IMR-90 (cell line): ENCODE measurements at regions not wholly inside any gene's neighbourhood (a gene's known extent, or its start where the extent isn't known, plus 50 kb on each side); places are given as distances from the start of the nearest gene placed in this dataset.
A peak's percentile ranks its signal among the peaks of the same experiment; 100 is the strongest.

ENCODE experiments used
- ATAC-seq: fragments of 200-7000 bp; cut with Tn5 transposase; 2 replicates; pipeline ENCODE4 v1.9.1; 2020; ENCODE audit warnings: low read depth, mild to moderate bottlenecking, moderate library complexity
- BruUV-seq: library from RNA; stranded (reverse); fragments of 400-500 nt; replicated peaks from 2 replicates; lab custom pipeline; 2021; lab: Mats Ljungman, UMichigan
- CTCF ChIA-PET: fragments of 300-600 bp; formaldehyde crosslinking; extraction: SDS; loops from one replicate; lab custom pipeline; 2021; ENCODE audit warnings: antibody characterized with exemption; lab: Yijun Ruan, JAX
- POLR2A ChIA-PET: fragments of 300-600 bp; sonication (Branson Sonifier 250); formaldehyde crosslinking; loops from one replicate; lab custom pipeline; 2022; ENCODE audit warnings: antibody characterized with exemption; ENCODE audit not compliant: unreplicated experiment; lab: Charles Lee
- DNase-seq: peaks from one replicate; pipeline ENCODE4 v3.0.0; 2013
- H2AFZ ChIP-seq: replicated peaks from 2 replicates; pipeline ENCODE3; 2013; ENCODE audit warnings: low read length, mild to moderate bottlenecking; ENCODE audit not compliant: poor library complexity
- H2AK5ac ChIP-seq: 2 replicates; pipeline ENCODE4 v1.6.1; 2013; ENCODE audit warnings: low read depth, low read length, inconsistent platforms
- H2AK9ac ChIP-seq: replicated peaks from 2 replicates; pipeline ENCODE3; 2013; ENCODE audit warnings: mild to moderate bottlenecking, low read depth, low read length, moderate library complexity; ENCODE audit not compliant: poor library complexity
- H2BK120ac ChIP-seq: 2 replicates; pipeline ENCODE4 v1.6.1; 2013; ENCODE audit warnings: low read depth, low read length, inconsistent platforms
- H2BK15ac ChIP-seq: 3 replicates; pipeline ENCODE4 v1.6.1; 2013; ENCODE audit warnings: low read depth, low read length, inconsistent platforms
- H2BK20ac ChIP-seq: 2 replicates; pipeline ENCODE4 v1.6.1; 2013; ENCODE audit warnings: low read depth, mild to moderate bottlenecking, inconsistent platforms, low read length, moderate library complexity
- H2BK5ac ChIP-seq: 2 replicates; pipeline ENCODE4 v1.6.1; 2013; ENCODE audit warnings: mild to moderate bottlenecking, low read depth, low read length, inconsistent platforms; ENCODE audit not compliant: poor library complexity, severe bottlenecking
- H3K14ac ChIP-seq: replicated peaks from 2 replicates; pipeline ENCODE4 v1.6.1; 2013; ENCODE audit warnings: low read depth, low read length, inconsistent platforms
- H3K18ac ChIP-seq: 2 replicates; pipeline ENCODE4 v1.6.1; 2013; ENCODE audit warnings: low read depth, low read length, control low read depth
- H3K23ac ChIP-seq: 2 replicates; pipeline ENCODE4 v1.6.1; 2013; ENCODE audit warnings: low read depth, low read length, inconsistent platforms
- H3K27ac ChIP-seq: 2 replicates; pipeline ENCODE4 v1.5.1; 2013; ENCODE audit warnings: mild to moderate bottlenecking, control low read depth, low read length; ENCODE audit not compliant: insufficient read depth
- H3K27me3 ChIP-seq: 2 replicates; pipeline ENCODE4 v1.6.1; 2013; ENCODE audit warnings: low read length; ENCODE audit not compliant: control insufficient read depth, insufficient read depth
- H3K36me3 ChIP-seq: 2 replicates; pipeline ENCODE4 v1.6.1; 2013; ENCODE audit warnings: low read length, mixed read lengths; ENCODE audit not compliant: control insufficient read depth, insufficient read depth
- H3K4ac ChIP-seq: 2 replicates; pipeline ENCODE4 v1.6.1; 2013; ENCODE audit warnings: low read depth, low read length, inconsistent platforms
- H3K4me1 ChIP-seq: 2 replicates; pipeline ENCODE4 v1.6.1; 2013; ENCODE audit warnings: low read length, mixed read lengths; ENCODE audit not compliant: control insufficient read depth, insufficient read depth
- H3K4me2 ChIP-seq: 2 replicates; pipeline ENCODE4 v1.6.1; 2013; ENCODE audit warnings: low read depth, mild to moderate bottlenecking, control low read depth, low read length, moderate library complexity
- H3K4me3 ChIP-seq: 2 replicates; pipeline ENCODE4 v1.5.1; 2013; ENCODE audit warnings: low read depth, mild to moderate bottlenecking, control low read depth, low read length, moderate library complexity; ENCODE audit not compliant: insufficient read depth
- H3K56ac ChIP-seq: 2 replicates; pipeline ENCODE4 v1.6.1; 2013; ENCODE audit warnings: low read length, inconsistent platforms; ENCODE audit not compliant: insufficient read depth; ENCODE audit errors: extremely low read depth
- H3K79me1 ChIP-seq, 2 experiments: 2 replicates each; pipeline ENCODE4 v1.6.1; 2013; ENCODE audit warnings: low read length in 2 of 2, inconsistent platforms in 1 of 2, low read depth in 1 of 2
- H3K9ac ChIP-seq: 2 replicates; pipeline ENCODE4 v1.6.1; 2013; ENCODE audit warnings: low read depth, low read length, control low read depth
- H3K9me1 ChIP-seq: 2 replicates; pipeline ENCODE4 v1.6.1; 2013; ENCODE audit warnings: low read length, inconsistent platforms; ENCODE audit not compliant: insufficient read depth
- H3K9me3 ChIP-seq: 2 replicates; pipeline ENCODE4 v1.6.1; 2013; ENCODE audit warnings: low read length; ENCODE audit not compliant: control insufficient read depth, insufficient read depth
- H4K20me1 ChIP-seq: 2 replicates; pipeline ENCODE4 v1.6.1; 2013; ENCODE audit warnings: low read length, inconsistent platforms; ENCODE audit not compliant: insufficient read depth
- H4K5ac ChIP-seq: 2 replicates; pipeline ENCODE4 v1.6.1; 2013; ENCODE audit warnings: mild to moderate bottlenecking, low read depth, low read length, control low read depth
- H4K8ac ChIP-seq, 2 experiments: 2 replicates each; pipeline ENCODE4 v1.6.1; 2013; ENCODE audit warnings: low read depth in 2 of 2, low read length in 2 of 2, control low read depth in 1 of 2, inconsistent platforms in 1 of 2
- H4K91ac ChIP-seq: 2 replicates; pipeline ENCODE4 v1.6.1; 2013; ENCODE audit warnings: low read depth, low read length, inconsistent platforms; ENCODE audit not compliant: insufficient read depth
- BHLHE40 ChIP-seq: fragments of 150-350 bp; IDR thresholded peaks from 2 replicates; pipeline ENCODE4 v1.6.1; 2016; ENCODE audit warnings: mild to moderate bottlenecking, low read depth, low read length
- CEBPB ChIP-seq: IDR thresholded peaks from 2 replicates; pipeline ENCODE4 v1.6.1; 2012; ENCODE audit warnings: low read depth, low read length, improper control_type of control experiment
- FOS ChIP-seq: fragments of 150-350 bp; IDR thresholded peaks from 2 replicates; pipeline ENCODE4 v1.6.1; 2016; ENCODE audit warnings: low read depth, low read length
- MXI1 ChIP-seq: IDR thresholded peaks from 2 replicates; pipeline ENCODE4 v1.6.1; 2012; ENCODE audit warnings: low read depth, mild to moderate bottlenecking, low read length, moderate library complexity, borderline replicate concordance
- RFX5 ChIP-seq: IDR thresholded peaks from 2 replicates; pipeline ENCODE4 v1.8.0; 2012; ENCODE audit warnings: low read depth, mild to moderate bottlenecking, low read length, moderate library complexity
- WGBS, 2 experiments: methylation state at CpG; one replicate each; pipeline versions ENCODE4 v1.1.5 to v1.1.7; 2013; ENCODE audit warnings: missing lambda C conversion rate in 2 of 2; ENCODE audit not compliant: insufficient read length in 1 of 2; ENCODE audit errors: extremely low coverage in 2 of 2; 5-methylcytosine and 5-hydroxymethylcytosine counted together
- dilution Hi-C: fragments of 300-500 bp; cut with HindIII; formaldehyde crosslinking; loops from one replicate; pipeline ENCODE4 v1.14.3; 2018; ENCODE audit warnings: low sequenced_read_pairs; ENCODE audit not compliant: unreplicated experiment
- in situ Hi-C: fragments of 300-500 bp; cut with MboI; formaldehyde crosslinking; loops from 3 replicates; pipeline ENCODE4 v1.14.3; 2019; ENCODE audit warnings: low sequenced_read_pairs, inconsistent platforms, mixed read lengths
- intact Hi-C: fragments of 100-400 bp; cut with micrococcal nuclease; formaldehyde crosslinking; loops from 2 replicates; pipeline ENCODE4 v1.10.0; 2022
- TF ChIP-seq, protein P1 (sequence below): fragments of 150-350 bp; IDR thresholded peaks from 2 replicates; pipeline ENCODE4 v1.6.1; 2017; ENCODE audit warnings: mild to moderate bottlenecking, antibody characterized with exemption, low read length, low read depth
- TF ChIP-seq, protein P2 (sequence below): conservative IDR thresholded peaks from 2 replicates; pipeline ENCODE4 v1.5.1; 2012; ENCODE audit warnings: mild to moderate bottlenecking, low read depth, low read length, improper control_type of control experiment

DNA sequence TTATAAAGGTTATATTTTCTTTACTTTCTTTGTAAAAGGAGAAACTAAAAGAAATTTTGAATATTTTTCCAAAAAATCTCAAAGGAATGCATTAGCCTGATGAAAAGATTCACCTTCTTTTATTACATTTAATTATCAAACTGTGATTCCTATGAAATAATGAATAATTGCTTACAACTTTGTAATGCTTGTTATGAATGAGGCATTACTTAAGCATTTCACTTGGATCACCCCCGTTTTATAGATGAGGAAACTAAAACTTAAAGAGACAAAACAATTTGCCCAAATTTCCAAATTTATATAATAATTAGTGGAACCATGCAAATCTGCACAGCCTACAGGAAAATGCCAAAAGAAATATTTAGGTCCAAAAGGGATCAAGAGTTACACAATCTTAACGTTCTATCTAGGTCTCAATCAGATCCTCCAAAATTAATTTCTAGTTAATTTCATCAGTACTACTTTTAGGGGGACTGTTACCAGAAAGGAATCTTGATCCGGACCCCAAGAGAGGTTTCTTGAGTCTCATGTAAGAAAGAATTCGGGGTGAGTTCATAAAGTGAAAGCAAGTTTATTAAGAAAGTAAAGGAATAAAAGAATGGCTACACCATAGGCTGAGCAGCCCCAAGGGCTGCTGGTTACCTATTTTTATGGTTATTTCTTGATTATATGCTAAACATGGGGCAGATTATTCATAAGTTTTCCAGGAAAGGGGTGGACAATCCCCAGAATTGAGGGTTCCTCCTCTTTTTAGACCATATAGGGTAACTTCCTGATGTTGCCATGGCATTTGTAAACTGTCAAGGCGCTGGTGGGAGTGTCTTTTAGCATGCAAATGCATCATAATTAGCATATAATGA is 288.0 kb downstream of the ADGB start (continued):
- TF ChIP-seq RFX5: no peak

DNA sequence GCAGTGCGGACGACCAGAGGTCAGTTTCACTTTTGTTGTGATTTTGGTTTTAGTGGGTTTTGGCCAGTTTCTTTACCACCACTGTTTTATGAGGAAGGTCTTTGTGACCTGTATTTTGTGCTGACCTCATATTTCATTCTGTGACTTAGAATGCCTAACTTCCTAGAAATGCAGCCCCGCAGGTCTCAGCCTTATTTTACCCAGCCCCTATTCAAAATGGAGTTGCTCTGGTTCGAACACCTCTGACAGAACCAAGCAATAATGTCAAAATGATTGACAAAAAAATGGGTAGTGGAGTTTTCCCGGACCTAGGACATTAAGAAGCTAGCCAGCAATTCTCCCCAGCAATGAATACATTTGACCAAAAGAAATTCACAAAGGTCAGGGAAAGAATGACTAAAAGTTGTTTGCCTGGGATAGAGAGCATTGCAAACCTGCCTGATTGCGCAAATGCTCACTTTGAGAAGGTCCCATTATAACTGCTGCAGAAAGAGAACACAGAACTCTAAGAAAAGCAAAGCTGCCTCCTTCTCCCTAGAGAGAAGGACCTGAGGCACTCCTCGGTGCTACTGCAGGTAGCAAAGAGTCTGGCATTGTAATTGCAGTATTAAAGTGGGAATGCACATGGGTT is 288.8 kb downstream of the ADGB start:
- Histone ChIP-seq H3K4me1 (peaks cover 15% of the 10 kb centered on the region), H3K4ac (no peak overlapping the region), H2AFZ (no peak overlapping the region), H3K9me1 (peaks cover 9% of the 10 kb centered on the region), H3K56ac (no peak overlapping the region), H3K9ac (no peak overlapping the region), H3K27ac (no peak overlapping the region), H3K23ac (peak overlapping the region; percentile 13; the same call in 1 of the 2 replicates), H2BK5ac (no peak overlapping the region), H3K36me3 (no peaks in the 10 kb centered on the region), H3K4me3 (no peak overlapping the region), H4K20me1 (no peaks in the 10 kb centered on the region), H4K91ac (no peak overlapping the region), H2AK9ac (no peak overlapping the region), H4K5ac (no peak overlapping the region), H3K4me2 (no peak overlapping the region), H3K79me1 (peaks cover 0 to 4% of the 10 kb centered on the region in 2 experiments; a peak in 1 of 4 replicates), H2BK20ac (0 out of 2 replicates have a peak overlapping the region, but pooled peaks have one; percentile 14), H2BK120ac (no peak overlapping the region), H3K27me3 (no peaks in the 10 kb centered on the region), H2AK5ac (no peak overlapping the region), H3K9me3 (no peaks in the 10 kb centered on the region), H3K14ac (no peak overlapping the region), H2BK15ac (no peak overlapping the region), H3K18ac (no peak overlapping the region), H4K8ac (no peak overlapping the region)
- ChIA-PET POLR2A (no interaction called here), CTCF (no interaction called here)
- DNase-seq: peak; percentile 33
- no peak for ATAC-seq
- dilution Hi-C loops: no loop called here
- in situ Hi-C loops: no loop called here
- no TSS peak for BruUV-seq
- no CpG with 5 or more reads among the region's 7 CpGs for WGBS, 2 experiments
- intact Hi-C loops: no loop called here
- TF ChIP-seq, protein P1, sequence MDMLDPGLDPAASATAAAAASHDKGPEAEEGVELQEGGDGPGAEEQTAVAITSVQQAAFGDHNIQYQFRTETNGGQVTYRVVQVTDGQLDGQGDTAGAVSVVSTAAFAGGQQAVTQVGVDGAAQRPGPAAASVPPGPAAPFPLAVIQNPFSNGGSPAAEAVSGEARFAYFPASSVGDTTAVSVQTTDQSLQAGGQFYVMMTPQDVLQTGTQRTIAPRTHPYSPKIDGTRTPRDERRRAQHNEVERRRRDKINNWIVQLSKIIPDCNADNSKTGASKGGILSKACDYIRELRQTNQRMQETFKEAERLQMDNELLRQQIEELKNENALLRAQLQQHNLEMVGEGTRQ: no peak
- TF ChIP-seq FOS: no peak
- TF ChIP-seq BHLHE40: no peak
- TF ChIP-seq, protein P2, sequence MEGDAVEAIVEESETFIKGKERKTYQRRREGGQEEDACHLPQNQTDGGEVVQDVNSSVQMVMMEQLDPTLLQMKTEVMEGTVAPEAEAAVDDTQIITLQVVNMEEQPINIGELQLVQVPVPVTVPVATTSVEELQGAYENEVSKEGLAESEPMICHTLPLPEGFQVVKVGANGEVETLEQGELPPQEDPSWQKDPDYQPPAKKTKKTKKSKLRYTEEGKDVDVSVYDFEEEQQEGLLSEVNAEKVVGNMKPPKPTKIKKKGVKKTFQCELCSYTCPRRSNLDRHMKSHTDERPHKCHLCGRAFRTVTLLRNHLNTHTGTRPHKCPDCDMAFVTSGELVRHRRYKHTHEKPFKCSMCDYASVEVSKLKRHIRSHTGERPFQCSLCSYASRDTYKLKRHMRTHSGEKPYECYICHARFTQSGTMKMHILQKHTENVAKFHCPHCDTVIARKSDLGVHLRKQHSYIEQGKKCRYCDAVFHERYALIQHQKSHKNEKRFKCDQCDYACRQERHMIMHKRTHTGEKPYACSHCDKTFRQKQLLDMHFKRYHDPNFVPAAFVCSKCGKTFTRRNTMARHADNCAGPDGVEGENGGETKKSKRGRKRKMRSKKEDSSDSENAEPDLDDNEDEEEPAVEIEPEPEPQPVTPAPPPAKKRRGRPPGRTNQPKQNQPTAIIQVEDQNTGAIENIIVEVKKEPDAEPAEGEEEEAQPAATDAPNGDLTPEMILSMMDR: no peak
- no peak for TF ChIP-seq MXI1
- peak; percentile 84 for TF ChIP-seq CEBPB
